ENCODE measurements at regions not wholly inside any gene's neighbourhood (a gene's known extent, or its start where the extent isn't known, plus 50 kb on each side); places are given as distances from the start of the nearest gene placed in this dataset.

DNA sequence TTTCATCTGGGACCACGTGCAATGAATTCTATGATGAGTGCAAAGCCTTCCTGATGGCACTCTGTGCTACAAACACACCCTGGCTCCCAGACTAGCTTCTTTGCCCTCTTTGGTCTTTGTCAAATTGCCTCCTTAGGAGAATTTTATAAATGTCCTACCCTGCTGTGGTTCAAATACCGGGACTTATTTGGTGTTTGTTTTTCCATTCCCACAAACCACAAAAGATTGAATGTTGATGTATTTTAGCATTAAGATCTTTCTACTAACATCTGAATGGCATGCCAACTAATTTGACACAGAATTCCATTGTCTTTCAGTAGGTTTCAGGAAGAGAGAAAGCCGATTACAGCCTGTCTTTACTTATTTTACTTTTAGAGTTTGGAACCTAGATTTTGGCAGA is 424.2 kb upstream of the SLC35B3 start:
- no peaks in the 10 kb centered on the region for H3K23me2 ChIP-seq (ENCODE audit: insufficient read length, low read depth, low read length, poor library complexity, severe bottlenecking)
- H3K18ac ChIP-seq (ENCODE audit: insufficient read length, low read depth, low read length), result no peak overlapping the region
- no peak overlapping the region for H3K4me2 ChIP-seq (ENCODE audit: insufficient read depth, insufficient read length, low read length)
- H3K9me3 Mint-ChIP-seq, result no peaks in the 10 kb centered on the region
- H2BK120ac ChIP-seq (ENCODE audit: low read depth, low read length, poor library complexity, severe bottlenecking), result no peak overlapping the region
- H3K27me3 Mint-ChIP-seq (ENCODE audit: low read depth), result no peaks in the 10 kb centered on the region
- WGBS (ENCODE audit: extremely low coverage, insufficient read length, low lambda C conversion rate), result no CpG with 5 or more reads among the region's 3 CpGs
- H3K9ac ChIP-seq (ENCODE audit: extremely low read depth, insufficient read length, low read length), result no peak overlapping the region
- no peaks in the 10 kb centered on the region for H3K79me2 ChIP-seq (ENCODE audit: insufficient read depth, low read length)
- H3K9me3 ChIP-seq (ENCODE audit: control insufficient read depth, low read depth, low read length), result no peaks in the 10 kb centered on the region
- H2AK5ac ChIP-seq (ENCODE audit: insufficient read length, low read length), result no peak overlapping the region
- H2BK20ac ChIP-seq (ENCODE audit: low read depth, low read length, poor library complexity, severe bottlenecking), result no peak overlapping the region
- no peak overlapping the region for H3T11ph ChIP-seq (ENCODE audit: low read length)
- no peaks in the 10 kb centered on the region for H3K79me1 ChIP-seq (ENCODE audit: insufficient read depth, low read depth, low read length, poor library complexity, severe bottlenecking)
- no peak overlapping the region for H3K14ac ChIP-seq (ENCODE audit: insufficient read depth, low read length)
- H3K4me1 Mint-ChIP-seq, result no peaks in the 10 kb centered on the region
- H3K27ac Mint-ChIP-seq, result no peak overlapping the region
- H2BK12ac ChIP-seq (ENCODE audit: insufficient read length, low read depth, low read length), result no peak overlapping the region
- TF ChIP-seq, protein P1, sequence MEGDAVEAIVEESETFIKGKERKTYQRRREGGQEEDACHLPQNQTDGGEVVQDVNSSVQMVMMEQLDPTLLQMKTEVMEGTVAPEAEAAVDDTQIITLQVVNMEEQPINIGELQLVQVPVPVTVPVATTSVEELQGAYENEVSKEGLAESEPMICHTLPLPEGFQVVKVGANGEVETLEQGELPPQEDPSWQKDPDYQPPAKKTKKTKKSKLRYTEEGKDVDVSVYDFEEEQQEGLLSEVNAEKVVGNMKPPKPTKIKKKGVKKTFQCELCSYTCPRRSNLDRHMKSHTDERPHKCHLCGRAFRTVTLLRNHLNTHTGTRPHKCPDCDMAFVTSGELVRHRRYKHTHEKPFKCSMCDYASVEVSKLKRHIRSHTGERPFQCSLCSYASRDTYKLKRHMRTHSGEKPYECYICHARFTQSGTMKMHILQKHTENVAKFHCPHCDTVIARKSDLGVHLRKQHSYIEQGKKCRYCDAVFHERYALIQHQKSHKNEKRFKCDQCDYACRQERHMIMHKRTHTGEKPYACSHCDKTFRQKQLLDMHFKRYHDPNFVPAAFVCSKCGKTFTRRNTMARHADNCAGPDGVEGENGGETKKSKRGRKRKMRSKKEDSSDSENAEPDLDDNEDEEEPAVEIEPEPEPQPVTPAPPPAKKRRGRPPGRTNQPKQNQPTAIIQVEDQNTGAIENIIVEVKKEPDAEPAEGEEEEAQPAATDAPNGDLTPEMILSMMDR (conservative IDR thresholded peaks at IDR 0.05), result no peak
- no peak overlapping the region for H3K56ac ChIP-seq (ENCODE audit: insufficient read length, low read depth, low read length)
- H3K4ac ChIP-seq (ENCODE audit: low read depth, low read length), result no peak overlapping the region
- no peaks in the 10 kb centered on the region for H3K4me1 ChIP-seq (ENCODE audit: insufficient read depth, low read length)
- no peak overlapping the region for H3K4me3 Mint-ChIP-seq
- H4K5ac ChIP-seq (ENCODE audit: insufficient read length, low read depth, low read length), result no peak overlapping the region
- H2BK15ac ChIP-seq (ENCODE audit: low read depth, low read length), result no peak overlapping the region
- H4K8ac ChIP-seq (replicated peaks; ENCODE audit: insufficient read length, low read depth, low read length), result no peak overlapping the region
- no peak overlapping the region for H3K27ac ChIP-seq (ENCODE audit: insufficient read length, low read depth, low read length)
- H4K91ac ChIP-seq (ENCODE audit: insufficient read length, low read depth, low read length), result no peak overlapping the region
- no peaks in the 10 kb centered on the region for H3K36me3 Mint-ChIP-seq (ENCODE audit: insufficient read depth in 1 of 3, low read depth in 3 of 3)
- H4K20me1 ChIP-seq (ENCODE audit: control insufficient read depth, insufficient read depth, insufficient read length), result no peaks in the 10 kb centered on the region
- H3K27me3 ChIP-seq (ENCODE audit: insufficient read depth, low read length), result no peaks in the 10 kb centered on the region
- no peak overlapping the region for H2BK5ac ChIP-seq (ENCODE audit: insufficient read length, low read length)
- H2AFZ ChIP-seq (ENCODE audit: low read length), result no peak overlapping the region
- H3K23ac ChIP-seq (ENCODE audit: insufficient read length, low read depth, low read length), result no peak overlapping the region
- DNase-seq, result no peak

All from H9 (cell line).